HG02884 (cell line): ENCODE measurements at regions not wholly inside any gene's neighbourhood (a gene's known extent, or its start where the extent isn't known, plus 50 kb on each side); places are given as distances from the start of the nearest gene placed in this dataset.

Source experiments
- ATAC-seq: cut with Tn5 transposase; IDR thresholded peaks from one replicate; pipeline ENCODE4 v1.9.1; 2021; ENCODE audit warnings: mild to moderate bottlenecking, moderate library complexity; ENCODE audit not compliant: unreplicated experiment

DNA sequence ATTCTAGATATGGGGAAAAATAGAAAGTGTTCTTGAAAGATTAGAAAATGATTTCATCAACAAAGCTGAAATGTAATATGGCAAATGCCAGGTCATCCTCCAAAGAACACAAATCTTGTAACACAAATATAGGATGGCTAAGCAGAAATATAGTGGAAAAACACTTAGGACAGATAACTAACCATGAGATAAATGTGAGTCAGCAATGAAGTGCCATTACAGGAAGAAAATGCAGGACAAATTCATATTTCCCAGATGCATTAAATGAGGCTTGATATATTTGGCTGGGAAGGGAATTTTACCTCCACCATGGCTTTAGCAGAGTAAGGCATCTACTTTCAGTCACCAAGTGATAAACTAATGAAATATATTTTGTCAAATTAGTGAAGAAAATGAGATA, 92.8 kb upstream of the SEMA6D start:
- no peak for ATAC-seq

DNA sequence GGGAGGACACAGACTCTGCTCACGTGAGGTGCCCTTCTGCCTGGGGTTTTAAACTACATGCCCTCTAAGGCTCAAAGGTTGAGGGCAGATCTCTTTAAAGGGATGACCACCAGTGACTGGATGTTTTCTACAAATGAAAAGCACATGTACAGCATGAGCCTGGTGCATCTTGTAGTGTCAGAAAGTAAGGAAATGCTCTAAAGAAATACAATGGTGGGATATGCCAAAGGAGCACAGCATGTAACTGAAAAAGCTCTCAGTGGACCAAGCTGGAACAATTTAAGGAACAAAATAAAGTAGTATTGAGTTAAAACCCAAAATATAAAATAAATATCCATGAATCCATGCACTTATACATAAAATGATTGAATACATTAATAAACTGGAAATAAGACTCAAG, 78.3 kb upstream of the SEMA6D start:
- ATAC-seq = no peak

DNA sequence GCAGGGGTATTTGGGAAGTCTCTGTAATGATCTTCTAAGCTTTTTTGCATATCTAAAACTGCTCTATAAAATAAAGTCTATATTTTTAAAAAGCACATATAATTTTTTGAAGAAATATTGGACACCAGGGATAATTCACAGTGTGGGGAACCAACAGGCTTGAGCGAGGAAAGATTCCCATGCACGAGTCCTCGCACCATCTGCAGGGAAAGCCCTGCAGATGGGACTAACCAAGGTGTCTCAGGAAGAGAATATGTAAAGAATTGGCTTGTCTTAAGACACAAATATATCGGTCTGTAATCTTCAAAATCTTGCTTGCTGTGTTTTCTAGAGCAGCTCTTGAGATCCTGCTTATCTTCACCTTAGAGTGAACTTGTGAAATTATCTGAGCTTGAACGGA, 77.2 kb upstream of the SEMA6D start:
- ATAC-seq = no peak

DNA sequence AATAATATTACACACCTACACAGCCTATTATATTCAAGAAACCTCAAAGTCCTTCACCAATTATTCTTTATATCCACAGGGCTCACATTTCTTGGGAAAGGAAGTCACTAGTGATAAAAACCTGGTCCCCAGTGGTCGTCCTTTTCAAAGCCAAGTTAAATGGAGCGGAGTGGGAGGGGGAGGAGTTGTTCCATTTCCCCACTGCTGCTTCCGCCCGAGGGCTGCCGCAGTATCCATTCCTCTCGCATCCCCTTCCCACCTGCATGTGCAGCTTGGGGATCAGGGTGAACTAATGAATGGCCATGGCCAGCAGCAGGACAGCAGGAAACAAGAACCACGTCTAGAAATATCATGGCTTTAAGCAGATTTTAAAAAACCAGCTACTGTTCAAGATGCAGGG, 76.4 kb upstream of the SEMA6D start:
- ATAC-seq = no peak

DNA sequence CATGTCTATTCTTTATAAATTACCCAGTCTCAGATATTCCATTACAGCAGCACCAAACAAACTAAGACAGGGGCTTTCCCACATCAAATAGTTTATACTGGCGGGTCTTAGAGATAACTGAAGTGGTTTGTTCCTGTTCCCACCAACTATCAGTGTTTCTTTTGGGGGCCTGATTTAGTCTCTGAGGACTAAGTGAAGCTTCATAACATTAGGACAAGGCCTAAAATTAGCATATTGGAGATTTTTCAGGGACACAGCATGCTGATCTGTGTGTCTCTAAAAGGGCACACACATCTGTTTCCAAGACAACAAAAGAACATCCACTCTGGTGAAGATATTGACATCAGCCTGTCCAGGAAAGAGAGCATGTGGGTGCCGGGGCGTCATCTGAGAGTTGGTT, 72.6 kb upstream of the SEMA6D start:
- no peak for ATAC-seq

DNA sequence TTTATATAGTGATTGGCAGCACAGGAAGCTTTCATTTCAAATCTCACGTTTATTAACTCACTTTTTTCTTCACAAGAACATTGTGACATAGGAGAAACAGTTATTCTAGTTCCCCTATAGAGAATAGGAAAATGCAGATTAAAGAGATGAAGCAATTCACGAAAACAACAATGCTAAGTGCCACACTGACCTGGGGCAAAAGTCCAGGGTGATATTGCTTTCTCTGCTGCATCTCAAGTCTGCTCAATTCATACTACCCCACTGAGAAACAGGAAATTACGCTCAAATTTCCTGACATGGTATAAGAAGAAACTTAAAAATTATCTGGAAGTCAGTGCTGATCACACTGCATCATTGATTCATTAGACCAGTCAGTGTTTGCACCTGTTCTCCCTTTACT, 66.7 kb upstream of the SEMA6D start:
- no peak for ATAC-seq

DNA sequence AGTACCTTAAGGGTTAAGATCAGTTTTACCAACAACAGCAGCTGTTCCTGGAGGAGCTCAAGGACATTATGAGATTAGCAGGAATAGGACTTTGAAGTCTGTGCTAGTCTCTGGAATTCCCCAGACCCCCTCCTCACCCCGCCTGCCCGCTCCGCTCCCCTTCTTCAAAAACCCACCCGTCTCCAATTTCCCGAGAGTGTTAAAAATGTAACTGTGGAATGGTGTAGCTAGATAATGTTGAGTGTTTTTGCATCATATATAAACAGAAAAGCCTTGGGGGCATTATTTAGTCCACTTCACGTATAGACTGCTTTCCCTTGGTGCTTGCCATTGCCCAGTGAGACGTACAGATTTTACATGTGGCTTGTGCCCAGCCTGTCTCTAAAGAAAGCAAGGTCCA, 65.0 kb upstream of the SEMA6D start:
- no peak for ATAC-seq

DNA sequence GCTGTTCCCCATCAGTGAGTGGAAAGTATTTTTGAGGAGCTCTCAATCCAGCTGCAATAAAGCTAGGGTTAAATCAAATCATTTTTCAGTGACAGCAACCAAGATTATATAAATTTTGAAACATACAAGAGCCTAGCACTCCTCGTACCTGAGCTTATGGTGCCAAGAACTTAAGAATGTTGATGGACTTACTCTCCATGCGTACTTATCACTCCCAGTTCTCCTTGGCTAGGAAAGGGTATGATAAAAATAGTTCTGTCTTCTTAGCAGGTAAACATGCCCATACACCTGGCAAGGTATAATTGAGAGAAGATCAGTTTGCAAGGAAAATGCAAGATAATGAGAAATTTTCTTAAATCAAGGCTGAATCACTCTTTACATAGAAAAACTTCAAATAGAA, 64.5 kb upstream of the SEMA6D start:
- ATAC-seq = no peak

DNA sequence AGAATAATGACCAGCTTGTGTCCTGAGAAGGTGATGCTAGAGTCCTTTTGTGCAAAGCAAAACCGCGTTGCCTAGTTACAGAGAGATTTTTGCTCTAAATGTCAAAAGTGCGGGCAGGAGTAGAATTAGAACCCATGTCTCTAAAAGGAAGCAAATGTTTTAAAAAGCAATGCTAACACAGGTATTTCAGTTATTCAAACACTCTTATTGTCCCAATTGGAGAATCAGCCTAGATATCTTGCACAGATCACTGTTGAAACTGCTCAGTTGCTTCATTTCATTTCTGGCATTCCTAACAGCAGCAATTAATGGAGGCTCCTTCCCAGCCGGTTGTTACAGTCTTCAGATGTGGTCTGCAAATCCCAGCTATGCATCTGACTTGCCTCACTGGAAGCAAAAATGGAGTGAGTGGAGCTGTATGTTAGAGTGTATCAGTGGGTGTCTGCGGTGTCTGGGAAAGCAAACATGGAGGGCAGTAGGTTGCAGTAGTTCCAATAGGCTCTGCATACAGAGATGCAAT, 55.6 kb upstream of the SEMA6D start:
- no peak for ATAC-seq

DNA sequence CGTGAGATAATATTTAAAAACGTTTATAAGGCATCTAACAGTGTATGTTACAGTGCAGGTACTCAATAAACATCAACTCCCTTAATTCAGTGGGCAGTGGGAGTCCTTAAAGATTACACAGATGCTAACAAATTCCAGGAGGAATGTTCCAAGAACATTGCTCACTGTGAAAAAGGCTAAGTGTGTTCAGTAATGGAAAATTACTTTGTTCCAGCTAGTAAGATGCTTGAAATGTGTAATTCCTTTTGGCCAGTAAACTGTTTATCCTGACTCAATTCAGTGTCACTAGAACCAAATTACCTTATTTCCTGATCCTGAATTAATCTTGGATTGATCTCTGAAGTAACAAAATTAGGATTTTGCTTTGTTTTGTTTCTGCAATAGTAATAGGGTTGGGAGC, 54.2 kb upstream of the SEMA6D start:
- ATAC-seq = no peak
